Mucosa of descending colon (tissue), 3 donors: ENCODE measurements at regions not wholly inside any gene's neighbourhood (a gene's known extent, or its start where the extent isn't known, plus 50 kb on each side); places are given as distances from the start of the nearest gene placed in this dataset.

Experiments
- ATAC-seq: fragments of 200-7000 bp; cut with Tn5 transposase; one replicate; pipeline ENCODE4 v1.9.1; 2020; ENCODE audit warnings: mild to moderate bottlenecking, moderate library complexity
- DNase-seq, 3 donors: peaks; one replicate each; pipeline ENCODE4 v3.0.0-alpha.2; 2020
- H3K36me3 ChIP-seq: fragments of 200-600 bp; one replicate; pipeline ENCODE4 v1.8.0; 2021; ENCODE audit warnings: low read depth, mild to moderate bottlenecking
- H3K4me1 ChIP-seq: fragments of 200-600 bp; one replicate; pipeline ENCODE4 v1.8.0; 2021; ENCODE audit warnings: low read depth, mild to moderate bottlenecking
- H3K4me3 ChIP-seq: fragments of 200-600 bp; one replicate; pipeline ENCODE4 v1.8.0; 2021; ENCODE audit warnings: mild to moderate bottlenecking
- H3K9me3 ChIP-seq: fragments of 200-600 bp; one replicate; pipeline ENCODE4 v1.8.0; 2021; ENCODE audit warnings: mild to moderate bottlenecking
- CTCF ChIP-seq: fragments of 200-600 bp; IDR thresholded peaks from one replicate; pipeline ENCODE4 v1.8.0; 2022; ENCODE audit warnings: antibody characterized with exemption, mild to moderate bottlenecking
- intact Hi-C, 2 donors: fragments of 100-400 bp; cut with DNase I in 1 of 2; cut with micrococcal nuclease in 1 of 2; formaldehyde crosslinking; loops; one replicate each; pipeline versions ENCODE4 v1.11.0 to v1.11.1; 2022; cut with DNase I, micrococcal nuclease
- donor health status: DM: no; HTN: no; CAD: no; lungs with moderate emphysema.
- donor health status: DM: no; HTN: no; CAD: no.
- donor health status: DM: no; HTN: yes; CAD: no.

GRCh38 chr5:29247346-29248028, 1946.0 kb upstream of the CDH6 start:
- Histone ChIP-seq H3K9me3 (no peaks in the 10 kb centered on the region), H3K4me1 (no peaks in the 10 kb centered on the region), H3K4me3 (no peak overlapping the region), H3K36me3 (no peaks in the 10 kb centered on the region)
- ATAC-seq (no peak), DNase-seq (no peak)
- TF ChIP-seq CTCF, result no peak
- intact Hi-C loops, result no loop called here

- no peaks in the 10 kb centered on the region for H3K9me3 ChIP-seq
- no peak for TF ChIP-seq CTCF
- no peak overlapping the region for H3K4me3 ChIP-seq
- intact Hi-C loops, result no loop called here
- no peaks in the 10 kb centered on the region for H3K36me3 ChIP-seq
- ATAC-seq (no peak), DNase-seq (no peak)
- H3K4me1 ChIP-seq, result no peaks in the 10 kb centered on the region
Observed at GRCh38 chr5:29240379-29240778, 1953.1 kb upstream of the CDH6 start.

GRCh38 chr5:29239606-29240005, 1953.9 kb upstream of the CDH6 start:
- H3K4me1 ChIP-seq, result no peaks in the 10 kb centered on the region
- intact Hi-C loops, result no loop called here
- H3K9me3 ChIP-seq, result no peaks in the 10 kb centered on the region
- H3K36me3 ChIP-seq, result no peaks in the 10 kb centered on the region
- no peak for DNase-seq
- no peak for TF ChIP-seq CTCF
- H3K4me3 ChIP-seq, result no peak overlapping the region
- ATAC-seq, result no peak

GRCh38 chr5:29238115-29238514, 1955.4 kb upstream of the CDH6 start:
- Histone ChIP-seq H3K9me3 (no peaks in the 10 kb centered on the region), H3K36me3 (no peaks in the 10 kb centered on the region), H3K4me3 (no peak overlapping the region), H3K4me1 (no peaks in the 10 kb centered on the region)
- intact Hi-C loops, result no loop called here
- ATAC-seq, result no peak
- DNase-seq, result no peak
- TF ChIP-seq CTCF, result no peak

- DNase-seq (no peak), ATAC-seq (no peak)
- TF ChIP-seq CTCF, result no peak
- no peaks in the 10 kb centered on the region for H3K9me3 ChIP-seq
- H3K4me1 ChIP-seq, result no peaks in the 10 kb centered on the region
- H3K36me3 ChIP-seq, result no peaks in the 10 kb centered on the region
- H3K4me3 ChIP-seq, result no peak overlapping the region
- intact Hi-C loops, result no loop called here
Observed at GRCh38 chr5:29231154-29231553, 1962.3 kb upstream of the CDH6 start.

GRCh38 chr5:29230591-29230990, 1962.9 kb upstream of the CDH6 start:
- no peak for ATAC-seq
- no peak for DNase-seq
- intact Hi-C loops, result no loop called here
- no peaks in the 10 kb centered on the region for H3K4me1 ChIP-seq
- TF ChIP-seq CTCF, result no peak
- H3K4me3 ChIP-seq, result no peak overlapping the region
- no peaks in the 10 kb centered on the region for H3K36me3 ChIP-seq
- H3K9me3 ChIP-seq, result no peaks in the 10 kb centered on the region
